ENCODE measurements at regions not wholly inside any gene's neighbourhood (a gene's known extent, or its start where the extent isn't known, plus 50 kb on each side); places are given as distances from the start of the nearest gene placed in this dataset.

DNA sequence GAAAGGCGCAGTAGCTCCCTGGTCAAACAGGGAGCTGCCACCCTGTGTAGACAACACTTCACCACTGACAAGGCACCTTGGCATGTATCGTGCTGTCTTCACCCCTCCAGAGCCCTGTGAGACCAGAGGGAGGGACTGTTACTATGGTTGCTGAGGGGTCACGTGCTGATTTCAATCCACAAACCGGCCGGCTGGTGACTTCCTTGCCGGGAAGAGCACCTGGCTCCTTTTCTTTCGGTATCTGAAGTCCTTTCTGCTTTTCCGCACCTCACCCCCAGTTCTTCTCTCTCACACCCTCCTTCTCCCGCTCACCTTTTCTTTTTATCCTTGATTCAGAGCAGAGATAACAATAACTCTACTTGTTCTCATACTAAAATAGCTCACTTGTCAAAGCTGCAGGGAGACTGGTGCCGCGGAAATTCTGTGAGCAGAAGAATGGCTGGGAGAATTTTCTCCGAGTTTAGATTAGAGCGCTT lies 327.2 kb downstream of the ZSWIM6 start:
- POLR2A ChIA-PET (ENCODE audit: unreplicated experiment), result interaction anchor here (0.5 kb wide), 1 partner anchor 493 kb away, joined by 8 read pairs; no protein-coding TSS in a partner anchor

DNA sequence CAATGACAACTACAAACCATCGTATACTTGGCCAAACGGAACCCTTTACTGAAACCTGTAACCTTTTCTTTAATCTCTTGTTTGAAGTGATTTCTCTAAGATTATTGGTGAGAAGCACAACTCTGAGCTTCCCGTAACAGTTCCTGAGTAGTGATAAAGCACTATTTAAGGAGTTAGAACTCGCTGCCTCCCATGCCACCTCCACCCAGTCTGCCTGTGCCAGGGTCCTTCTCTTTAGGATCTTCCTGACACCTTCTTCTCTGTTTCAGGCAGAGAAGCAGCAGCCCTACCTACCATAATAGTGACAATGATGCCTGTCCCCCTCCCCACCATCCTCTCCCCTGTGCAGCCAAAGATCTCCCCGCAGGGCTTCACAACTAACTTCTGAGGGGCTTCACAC lies 330.6 kb downstream of the ZSWIM6 start:
- Histone ChIP-seq H2AFZ (no peak overlapping the region), H4K20me1 (ENCODE audit: insufficient read depth) (no peaks in the 10 kb centered on the region), H3K36me3 (ENCODE audit: low read depth) (no peaks in the 10 kb centered on the region), H3K27me3 (ENCODE audit: insufficient read depth, low read depth) (peaks cover 6% of the 10 kb centered on the region; the same call in 1 of the 2 replicates), H3K4me3 (no peak overlapping the region), H3K9me3 (ENCODE audit: insufficient read depth, low read depth) (no peaks in the 10 kb centered on the region), H3K9me2 (ENCODE audit: insufficient read depth) (no peaks in the 10 kb centered on the region), H3K27ac (no peak overlapping the region), H3K4me1 (replicated peaks; ENCODE audit: insufficient read depth) (no peaks in the 10 kb centered on the region), H3F3A (ENCODE audit: insufficient read depth, low read depth) (no peaks in the 10 kb centered on the region), H3K79me2 (ENCODE audit: low read depth) (no peaks in the 10 kb centered on the region), H3K4me2 (no peak overlapping the region)
- DNase-seq, result no peak
- POLR2A ChIA-PET (ENCODE audit: unreplicated experiment), result no interaction called here
- TF ChIP-seq, protein P1, sequence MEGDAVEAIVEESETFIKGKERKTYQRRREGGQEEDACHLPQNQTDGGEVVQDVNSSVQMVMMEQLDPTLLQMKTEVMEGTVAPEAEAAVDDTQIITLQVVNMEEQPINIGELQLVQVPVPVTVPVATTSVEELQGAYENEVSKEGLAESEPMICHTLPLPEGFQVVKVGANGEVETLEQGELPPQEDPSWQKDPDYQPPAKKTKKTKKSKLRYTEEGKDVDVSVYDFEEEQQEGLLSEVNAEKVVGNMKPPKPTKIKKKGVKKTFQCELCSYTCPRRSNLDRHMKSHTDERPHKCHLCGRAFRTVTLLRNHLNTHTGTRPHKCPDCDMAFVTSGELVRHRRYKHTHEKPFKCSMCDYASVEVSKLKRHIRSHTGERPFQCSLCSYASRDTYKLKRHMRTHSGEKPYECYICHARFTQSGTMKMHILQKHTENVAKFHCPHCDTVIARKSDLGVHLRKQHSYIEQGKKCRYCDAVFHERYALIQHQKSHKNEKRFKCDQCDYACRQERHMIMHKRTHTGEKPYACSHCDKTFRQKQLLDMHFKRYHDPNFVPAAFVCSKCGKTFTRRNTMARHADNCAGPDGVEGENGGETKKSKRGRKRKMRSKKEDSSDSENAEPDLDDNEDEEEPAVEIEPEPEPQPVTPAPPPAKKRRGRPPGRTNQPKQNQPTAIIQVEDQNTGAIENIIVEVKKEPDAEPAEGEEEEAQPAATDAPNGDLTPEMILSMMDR (conservative IDR thresholded peaks at IDR 0.05), result no peak
- TF ChIP-seq EZH2 (IDR thresholded peaks at IDR 0.05; ENCODE audit: low read depth), result no peak
- CTCF ChIA-PET, result interaction anchor here (0.6 kb wide), 1 partner anchor 323 kb away, joined by 5 read pairs; no protein-coding TSS in a partner anchor
- BruUV-seq (replicated peaks), result no TSS peak
- intact Hi-C loops (cut with micrococcal nuclease; ENCODE audit: unreplicated experiment), result no loop called here

More for the DNA sequence above, 327.2 kb downstream of the ZSWIM6 start:
- BruUV-seq (replicated peaks), result no TSS peak
- DNase-seq, result no peak
- no peaks in the 10 kb centered on the region for H4K20me1 ChIP-seq (ENCODE audit: insufficient read depth)
- CTCF ChIA-PET, result interaction anchor here (0.6 to 0.7 kb wide), 3 partner anchors 22 to 565 kb away, joined by 3 to 4 read pairs (median 4); no protein-coding TSS in a partner anchor
- intact Hi-C loops (cut with micrococcal nuclease; ENCODE audit: unreplicated experiment), result loop anchor here (5.0 to 10.0 kb wide), 2 partner anchors 134 to 252 kb away; no protein-coding TSS in a partner anchor
- TF ChIP-seq, protein P1 (conservative IDR thresholded peaks at IDR 0.05), result no peak
- no peak for TF ChIP-seq EZH2 (IDR thresholded peaks at IDR 0.05; ENCODE audit: low read depth)
- no peaks in the 10 kb centered on the region for H3F3A ChIP-seq (ENCODE audit: insufficient read depth, low read depth)
- no peak overlapping the region for H3K27ac ChIP-seq
- H2AFZ ChIP-seq, result no peak overlapping the region
- H3K36me3 ChIP-seq (ENCODE audit: low read depth), result no peaks in the 10 kb centered on the region
- H3K4me3 ChIP-seq, result no peak overlapping the region
- no peaks in the 10 kb centered on the region for H3K4me1 ChIP-seq (replicated peaks; ENCODE audit: insufficient read depth)
- H3K27me3 ChIP-seq (ENCODE audit: insufficient read depth, low read depth), result no peaks in the 10 kb centered on the region
- H3K79me2 ChIP-seq (ENCODE audit: low read depth), result no peaks in the 10 kb centered on the region
- H3K9me3 ChIP-seq (ENCODE audit: insufficient read depth, low read depth), result no peaks in the 10 kb centered on the region
- no peak overlapping the region for H3K4me2 ChIP-seq
- no peaks in the 10 kb centered on the region for H3K9me2 ChIP-seq (ENCODE audit: insufficient read depth)

DNA sequence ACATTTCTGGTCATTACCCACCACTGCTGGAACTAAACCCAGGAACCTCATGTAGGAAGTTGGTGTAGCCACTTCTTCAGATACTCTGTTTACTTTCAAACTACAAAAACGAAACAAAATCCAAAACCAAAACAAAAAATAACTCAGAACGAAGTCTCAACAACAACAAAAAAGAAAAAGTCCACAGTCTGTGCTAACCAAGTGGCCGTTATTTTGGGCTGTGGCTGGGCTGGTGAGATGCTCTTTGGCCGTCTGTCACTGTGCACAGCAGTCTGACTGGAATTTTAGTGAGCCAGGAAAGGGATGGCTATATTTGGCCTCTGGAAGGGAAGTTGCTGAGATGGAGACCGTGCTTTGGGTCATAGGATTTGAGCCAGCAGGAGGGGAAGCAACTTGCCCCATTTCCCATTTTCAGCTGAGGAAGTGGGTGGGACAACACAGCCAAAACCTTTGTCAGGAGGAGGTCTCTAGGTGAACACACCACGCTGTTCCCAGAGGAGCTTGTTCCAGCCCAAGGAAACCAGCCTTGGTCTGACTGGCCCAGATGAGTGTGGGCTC lies 334.1 kb downstream of the ZSWIM6 start:
- H3K9me3 ChIP-seq (ENCODE audit: insufficient read depth, low read depth), result no peaks in the 10 kb centered on the region
- H4K20me1 ChIP-seq (ENCODE audit: insufficient read depth), result no peaks in the 10 kb centered on the region
- no peak overlapping the region for H3K4me2 ChIP-seq
- no peaks in the 10 kb centered on the region for H3K36me3 ChIP-seq (ENCODE audit: low read depth)
- no peak for TF ChIP-seq EZH2 (IDR thresholded peaks at IDR 0.05; ENCODE audit: low read depth)
- TF ChIP-seq, protein P1 (conservative IDR thresholded peaks at IDR 0.05), result no peak
- H3K4me1 ChIP-seq (replicated peaks; ENCODE audit: insufficient read depth), result no peaks in the 10 kb centered on the region
- intact Hi-C loops (cut with micrococcal nuclease; ENCODE audit: unreplicated experiment), result no loop called here
- H3K4me3 ChIP-seq, result no peak overlapping the region
- H3F3A ChIP-seq (ENCODE audit: insufficient read depth, low read depth), result no peaks in the 10 kb centered on the region
- no TSS peak for BruUV-seq (replicated peaks)
- POLR2A ChIA-PET (ENCODE audit: unreplicated experiment), result no interaction called here
- DNase-seq, result no peak
- CTCF ChIA-PET, result no interaction called here
- no peaks in the 10 kb centered on the region for H3K9me2 ChIP-seq (ENCODE audit: insufficient read depth)
- no peak overlapping the region for H2AFZ ChIP-seq
- no peaks in the 10 kb centered on the region for H3K79me2 ChIP-seq (ENCODE audit: low read depth)
- peaks cover 18% of the 10 kb centered on the region; the same call in 1 of the 2 replicates for H3K27me3 ChIP-seq (ENCODE audit: insufficient read depth, low read depth)
- no peak overlapping the region for H3K27ac ChIP-seq
